HG03108 (cell line): ENCODE measurements at regions not wholly inside any gene's neighbourhood (a gene's known extent, or its start where the extent isn't known, plus 50 kb on each side); places are given as distances from the start of the nearest gene placed in this dataset.
"Not testable (repeated sequence)": the region's sequence is repeated elsewhere in the genome, so short reads cannot be mapped to it uniquely, and the experiment has no call there.

ENCODE experiments used
- ATAC-seq: cut with Tn5 transposase; IDR thresholded peaks from one replicate; pipeline ENCODE4 v1.9.1; 2021; ENCODE audit warnings: moderate library complexity; ENCODE audit not compliant: unreplicated experiment

DNA sequence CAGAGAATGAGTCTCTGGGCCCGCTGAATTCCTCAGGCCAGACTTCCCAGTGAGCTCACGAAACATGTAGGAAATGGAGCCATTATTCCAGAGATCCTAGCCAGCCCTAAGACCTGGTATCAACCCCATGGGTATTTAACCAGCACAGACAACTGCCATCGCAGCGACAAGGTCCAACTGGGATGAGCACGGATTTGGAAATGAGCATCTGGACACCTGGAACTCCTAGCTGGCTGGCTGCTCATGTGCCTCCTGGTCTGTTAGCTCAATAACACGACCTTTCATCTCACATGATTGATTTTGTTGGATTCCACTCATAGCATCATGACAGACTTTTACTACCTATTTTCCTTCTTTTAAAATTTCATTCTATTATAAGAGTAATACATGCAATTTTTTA, 51.0 kb downstream of the POU3F3 start:
- no peak for ATAC-seq

GRCh38 chr2:104909317-104909716, 55.4 kb downstream of the POU3F3 start:
- no peak for ATAC-seq

GRCh38 chr2:104914509-104914908, 60.6 kb downstream of the POU3F3 start:
- no peak for ATAC-seq

GRCh38 chr2:104915107-104915793, 61.3 kb downstream of the POU3F3 start:
- no peak for ATAC-seq

DNA sequence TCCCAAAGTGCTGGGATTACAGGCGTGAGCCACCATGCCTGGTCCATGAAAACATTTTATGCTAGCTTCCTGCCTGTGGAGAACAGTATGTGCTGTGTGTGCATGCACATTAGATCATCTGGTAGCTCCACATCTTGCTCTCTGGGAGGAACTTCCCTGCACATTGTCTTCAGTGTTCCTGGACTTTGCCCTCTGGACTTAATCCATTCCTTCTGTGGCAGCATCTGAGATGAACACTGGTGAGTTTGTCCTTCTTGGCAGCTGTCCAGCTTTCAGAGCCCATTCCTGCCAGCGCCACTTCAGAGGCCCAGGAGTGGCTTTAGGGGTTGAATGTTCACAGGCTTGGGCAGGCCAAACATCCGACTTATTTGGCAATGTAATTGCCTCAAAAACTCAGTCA, 65.2 kb downstream of the POU3F3 start:
- no peak for ATAC-seq

- no peak for ATAC-seq
Observed at GRCh38 chr2:104923665-104924064, 69.8 kb downstream of the POU3F3 start.

GRCh38 chr2:104929663-104930062, 75.7 kb downstream of the POU3F3 start:
- ATAC-seq, result no peak

- no peak for ATAC-seq
Observed at GRCh38 chr2:104930732-104931131, 76.8 kb downstream of the POU3F3 start.

DNA sequence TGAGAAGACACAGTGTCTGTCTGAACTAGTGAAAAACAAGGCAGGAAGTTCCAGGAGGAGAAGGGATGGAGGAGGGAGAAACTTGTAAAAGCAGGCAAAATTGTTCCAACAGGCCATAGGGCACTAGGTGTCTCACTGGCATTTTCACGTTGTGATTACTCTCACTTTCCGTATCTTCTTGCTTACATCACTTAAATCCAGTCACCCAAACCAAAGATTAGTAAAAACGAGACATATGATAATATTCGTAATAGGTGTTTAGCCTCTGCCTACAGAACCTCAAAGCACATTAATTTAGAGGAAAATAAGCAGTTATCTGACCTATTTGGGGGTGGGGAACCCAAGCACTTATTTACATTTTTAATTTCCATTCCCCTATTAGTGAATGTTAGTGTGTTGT, 78.3 kb downstream of the POU3F3 start:
- no peak for ATAC-seq

DNA sequence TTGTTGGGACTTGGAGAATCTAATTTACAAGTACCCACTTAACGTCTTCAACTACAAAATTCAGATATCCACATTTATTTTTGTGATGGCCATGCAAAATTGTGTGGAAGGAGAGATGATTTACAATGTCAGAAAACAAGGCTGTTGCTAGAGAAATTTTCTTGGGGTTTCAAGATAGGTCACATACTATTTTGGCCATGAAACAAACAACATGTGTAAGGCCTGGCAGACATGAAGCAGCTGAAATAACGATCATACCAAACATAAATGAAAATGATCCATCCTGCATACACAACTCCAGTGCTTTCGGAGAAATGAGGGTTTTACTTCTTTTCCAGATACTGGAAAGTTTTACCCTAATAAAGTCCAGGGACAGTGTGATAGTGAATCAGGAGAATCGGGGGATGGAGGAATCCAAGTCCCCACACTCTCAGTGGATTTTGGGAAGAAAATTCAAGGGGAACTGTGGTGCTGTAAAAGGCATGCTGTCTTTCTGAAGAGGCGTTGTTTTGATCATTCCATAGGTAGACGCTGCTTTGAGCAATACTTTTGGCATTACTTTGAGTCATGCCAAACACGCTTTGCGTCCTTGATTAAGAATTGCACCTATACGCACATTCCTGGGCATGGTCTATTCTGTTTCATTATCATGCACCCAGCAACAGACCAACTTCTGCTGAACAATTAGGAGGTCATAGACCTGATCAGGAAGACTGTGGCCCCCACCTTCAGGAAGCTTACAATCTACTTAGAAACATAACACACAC, 79.4 kb downstream of the POU3F3 start:
- ATAC-seq, result no peak

DNA sequence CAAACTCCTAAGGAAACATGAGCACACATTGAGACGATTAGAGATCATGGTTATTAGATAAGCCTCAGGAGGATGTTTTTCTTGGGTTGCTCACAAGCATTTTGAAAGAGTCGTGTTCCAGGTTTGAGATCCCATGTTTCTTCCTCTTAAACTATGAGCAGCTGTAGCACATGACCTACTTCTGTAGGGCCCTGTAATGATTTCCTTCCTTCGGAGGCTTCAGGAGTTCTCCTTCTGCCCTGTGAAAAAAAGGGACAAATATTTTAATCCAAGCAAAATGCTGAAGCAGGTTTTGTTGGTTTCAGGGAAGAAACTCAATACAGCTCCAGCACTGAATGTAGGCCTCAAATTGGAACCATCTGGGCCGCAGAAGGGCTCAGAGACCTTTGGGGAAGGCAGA, 82.6 kb downstream of the POU3F3 start:
- ATAC-seq, result no peak

DNA sequence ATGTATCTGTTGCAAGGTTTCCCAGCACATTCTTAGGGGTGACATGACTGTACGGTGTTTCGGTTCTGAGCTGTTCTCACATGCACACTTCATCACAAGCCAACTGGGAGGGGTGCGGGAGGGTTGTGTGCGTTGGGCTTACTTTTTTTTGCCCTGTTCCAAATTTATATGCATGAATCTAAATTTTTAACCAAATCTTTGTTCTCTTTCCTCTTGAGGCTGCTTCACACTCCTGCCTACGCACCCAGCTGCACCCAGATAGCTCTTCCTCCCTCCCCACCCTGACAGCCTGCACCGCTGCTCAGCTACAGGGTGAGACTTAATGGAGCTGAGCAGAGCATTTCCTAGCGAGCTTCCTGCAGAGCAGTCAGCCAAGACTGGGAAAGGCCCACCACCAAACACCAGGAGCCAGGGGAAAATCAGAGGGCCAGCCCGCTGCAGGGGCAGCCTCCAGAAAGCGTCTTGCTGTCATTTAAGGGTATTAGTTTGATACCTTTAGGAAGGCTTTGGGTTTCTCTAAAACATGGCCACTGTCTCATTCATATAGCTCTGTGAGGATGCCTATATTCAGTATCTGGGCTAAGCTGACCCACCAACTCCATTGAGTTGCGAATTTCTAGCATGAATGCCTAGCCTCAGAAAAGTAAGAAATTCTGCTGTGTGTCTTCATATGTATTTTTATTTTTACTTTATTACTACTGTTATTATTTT, 84.5 kb downstream of the POU3F3 start:
- peak; percentile 80 for ATAC-seq

DNA sequence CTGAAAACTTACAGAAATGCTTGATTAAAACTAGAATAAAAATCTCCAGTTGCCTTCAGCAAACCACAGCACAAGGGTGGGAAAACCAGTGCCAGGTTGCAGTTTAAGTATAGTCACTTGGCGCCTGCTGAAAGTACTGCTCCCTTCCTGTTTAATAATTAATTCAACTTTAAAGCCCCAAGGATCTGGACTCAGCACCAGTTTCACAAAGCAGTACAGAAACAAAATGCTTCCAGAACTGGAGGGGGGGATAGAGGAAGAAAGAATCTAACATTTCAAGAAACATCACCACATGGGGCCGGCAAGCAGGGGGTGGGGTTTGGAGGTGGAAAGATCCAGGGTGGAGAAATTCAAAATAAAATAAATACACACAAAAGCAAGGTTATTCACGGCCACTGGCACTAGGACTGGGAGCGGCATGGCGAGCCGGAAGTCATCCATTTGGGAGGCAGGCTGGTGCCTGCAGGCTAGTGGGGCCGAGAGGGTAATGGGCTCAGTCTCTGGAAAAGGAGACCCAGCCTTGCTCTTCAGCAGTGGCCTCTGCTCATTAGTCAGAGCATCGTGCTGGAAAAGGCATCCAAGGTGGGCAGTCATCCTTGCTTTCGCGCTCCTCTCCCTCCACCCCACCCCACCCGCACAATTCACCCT, 85.8 kb downstream of the POU3F3 start:
- no peak for ATAC-seq

- ATAC-seq, result no peak
Observed at GRCh38 chr2:104944495-104944894, 90.6 kb downstream of the POU3F3 start.

DNA sequence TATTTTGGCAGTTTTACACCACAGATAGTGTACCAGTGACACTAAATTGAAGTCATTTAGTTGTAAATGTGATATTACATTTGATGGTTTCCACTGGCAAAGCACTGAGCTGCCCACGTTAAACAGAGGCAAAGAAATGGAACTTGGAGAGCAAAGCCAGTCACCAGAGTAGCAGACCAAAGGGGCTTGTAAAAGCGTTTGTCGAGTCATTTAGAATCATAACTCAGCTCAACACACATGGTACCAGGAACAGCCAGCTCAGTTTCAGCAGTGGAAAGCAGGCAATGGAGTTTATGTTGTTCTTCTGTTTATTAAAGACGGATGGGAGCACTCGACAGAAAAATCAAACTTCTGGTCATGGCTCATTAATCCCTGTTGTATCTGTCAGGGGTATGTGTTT, 91.2 kb downstream of the POU3F3 start:
- no peak for ATAC-seq

DNA sequence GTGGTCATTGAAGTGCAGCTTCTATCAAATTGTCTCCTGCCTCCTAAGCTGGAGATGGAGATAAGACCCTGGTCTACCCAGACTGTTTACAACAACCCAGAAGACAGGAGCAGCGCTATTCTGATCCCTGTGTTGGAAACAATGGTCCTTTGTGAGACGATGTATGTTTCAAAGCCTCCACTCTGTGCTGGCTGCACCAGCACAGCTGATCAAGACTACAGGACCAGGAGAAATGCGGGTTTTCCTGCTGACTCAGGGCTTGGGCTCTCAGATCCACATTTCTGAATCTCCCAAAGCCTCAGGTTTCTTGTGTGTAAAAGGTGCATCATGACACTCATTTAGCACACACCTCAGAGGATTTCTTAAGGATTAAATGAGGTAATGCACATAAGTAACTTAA, 92.0 kb downstream of the POU3F3 start:
- no peak for ATAC-seq

GRCh38 chr2:104947456-104947855, 90.4 kb upstream of the MRPS9 start:
- ATAC-seq, result not testable (repeated sequence)

GRCh38 chr2:104952976-104953375, 84.9 kb upstream of the MRPS9 start:
- ATAC-seq, result no peak

DNA sequence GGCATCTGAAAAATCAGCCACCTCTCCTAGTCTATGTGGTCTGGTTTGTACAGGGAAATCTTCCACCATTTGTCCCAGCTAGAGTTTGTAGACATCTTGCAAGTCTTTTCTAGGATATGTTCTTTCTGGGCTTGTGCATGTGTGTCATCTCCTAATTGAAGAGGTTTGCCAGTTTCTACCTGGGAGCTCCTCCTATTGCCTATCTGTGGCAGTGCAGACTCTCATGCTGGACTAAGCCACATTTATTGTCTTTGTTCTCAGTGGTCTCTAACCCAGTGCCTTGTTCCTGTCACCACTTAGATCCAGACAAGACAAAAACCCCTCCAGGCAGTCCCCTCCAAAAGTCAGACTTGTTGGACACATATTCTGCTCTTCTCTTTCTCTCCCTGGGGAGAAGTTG, 72.0 kb upstream of the MRPS9 start:
- no peak for ATAC-seq

GRCh38 chr2:104969564-104969963, 68.3 kb upstream of the MRPS9 start:
- ATAC-seq, result no peak

DNA sequence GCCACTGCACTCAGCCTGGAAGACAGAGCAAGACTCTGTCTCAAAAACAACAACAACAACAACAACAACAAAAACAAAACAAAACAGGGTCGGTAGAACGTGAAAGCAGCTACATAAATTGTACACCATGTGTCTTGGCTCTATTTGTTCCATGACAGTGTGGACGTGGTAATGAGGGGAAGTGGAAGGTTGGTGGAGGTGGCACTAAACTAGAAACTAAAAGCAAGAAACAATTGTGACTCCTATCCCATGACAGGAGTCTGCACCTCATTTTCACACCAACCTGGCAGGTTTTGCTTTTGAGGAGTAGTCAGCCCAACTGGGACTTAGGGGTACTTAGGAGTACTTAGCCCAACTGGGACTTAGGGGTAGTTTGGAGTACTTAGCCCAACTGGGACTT, 62.5 kb upstream of the MRPS9 start:
- no peak for ATAC-seq

- no peak for ATAC-seq
Observed at GRCh38 chr2:104975851-104976250, 62.0 kb upstream of the MRPS9 start.
